ENCODE measurements at regions not wholly inside any gene's neighbourhood (a gene's known extent, or its start where the extent isn't known, plus 50 kb on each side); places are given as distances from the start of the nearest gene placed in this dataset.
"Not testable (repeated sequence)": the region's sequence is repeated elsewhere in the genome, so short reads cannot be mapped to it uniquely, and the experiment has no call there.

DNA sequence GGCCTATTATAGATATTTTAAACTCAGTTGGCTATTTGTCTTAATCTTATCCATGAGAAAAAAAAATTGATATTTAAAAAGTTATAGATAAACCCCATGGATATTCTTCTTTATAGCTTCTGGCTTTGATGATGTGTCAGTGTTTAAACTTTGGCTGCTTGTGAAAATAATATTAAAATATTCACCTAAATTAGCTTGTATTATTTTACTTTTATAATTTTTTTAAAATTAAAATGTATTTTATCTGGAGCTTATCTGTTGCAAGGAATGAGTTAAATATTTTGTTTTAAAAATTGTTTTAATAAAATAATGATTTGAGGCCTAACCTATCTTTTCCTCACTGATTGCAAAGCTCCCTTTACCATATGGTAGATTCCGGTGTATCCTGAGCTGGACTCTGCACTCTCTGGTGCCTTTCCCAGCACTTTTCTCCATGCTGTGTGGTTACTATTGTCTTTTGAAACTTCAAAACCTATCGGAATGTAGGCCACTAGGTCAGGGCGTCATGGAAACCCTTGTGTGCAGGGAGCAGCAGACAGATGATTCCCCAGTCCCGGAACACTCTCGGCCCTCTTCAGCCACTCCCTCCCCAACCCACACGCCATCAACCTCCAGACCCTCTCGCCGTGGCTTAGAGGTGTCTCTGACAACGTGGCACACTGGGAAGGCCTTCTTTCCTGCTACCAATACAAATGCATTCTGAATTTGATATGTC, 252.3 kb upstream of the ATP10A start:
- Histone ChIP-seq H3K36me3 (replicated peaks; ENCODE audit: insufficient read depth, low read depth) (no peaks in the 10 kb centered on the region), H3K27me3 (no peaks in the 10 kb centered on the region), H2AFZ (no peak overlapping the region), H3K4me2 (no peak overlapping the region), H3K9me3 (ENCODE audit: low read depth) (no peaks in the 10 kb centered on the region), H3K9me2 (replicated peaks; ENCODE audit: insufficient read depth) (no peaks in the 10 kb centered on the region), H3K4me1 (ENCODE audit: insufficient read depth) (no peaks in the 10 kb centered on the region), H4K20me1 (ENCODE audit: insufficient read depth, poor library complexity, severe bottlenecking) (no peaks in the 10 kb centered on the region), H3K27ac (no peak overlapping the region), H3K79me2 (no peaks in the 10 kb centered on the region), H3K4me3 (no peak overlapping the region)
- 65% methylated on average over 9 of the region's 9 CpGs for WGBS (ENCODE audit: low lambda C conversion rate, missing lambda C conversion rate)
- no peak for DNase-seq (ENCODE audit: low spot score)
- no peak for TF ChIP-seq EZH2phosphoT487 (IDR thresholded peaks at IDR 0.05; ENCODE audit: low read depth, severe bottlenecking, unreplicated experiment)
- TF ChIP-seq, protein P1, sequence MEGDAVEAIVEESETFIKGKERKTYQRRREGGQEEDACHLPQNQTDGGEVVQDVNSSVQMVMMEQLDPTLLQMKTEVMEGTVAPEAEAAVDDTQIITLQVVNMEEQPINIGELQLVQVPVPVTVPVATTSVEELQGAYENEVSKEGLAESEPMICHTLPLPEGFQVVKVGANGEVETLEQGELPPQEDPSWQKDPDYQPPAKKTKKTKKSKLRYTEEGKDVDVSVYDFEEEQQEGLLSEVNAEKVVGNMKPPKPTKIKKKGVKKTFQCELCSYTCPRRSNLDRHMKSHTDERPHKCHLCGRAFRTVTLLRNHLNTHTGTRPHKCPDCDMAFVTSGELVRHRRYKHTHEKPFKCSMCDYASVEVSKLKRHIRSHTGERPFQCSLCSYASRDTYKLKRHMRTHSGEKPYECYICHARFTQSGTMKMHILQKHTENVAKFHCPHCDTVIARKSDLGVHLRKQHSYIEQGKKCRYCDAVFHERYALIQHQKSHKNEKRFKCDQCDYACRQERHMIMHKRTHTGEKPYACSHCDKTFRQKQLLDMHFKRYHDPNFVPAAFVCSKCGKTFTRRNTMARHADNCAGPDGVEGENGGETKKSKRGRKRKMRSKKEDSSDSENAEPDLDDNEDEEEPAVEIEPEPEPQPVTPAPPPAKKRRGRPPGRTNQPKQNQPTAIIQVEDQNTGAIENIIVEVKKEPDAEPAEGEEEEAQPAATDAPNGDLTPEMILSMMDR (IDR thresholded peaks at IDR 0.05; ENCODE audit: poor library complexity), result no peak
- TF ChIP-seq EZH2 (IDR thresholded peaks at IDR 0.05; ENCODE audit: borderline replicate concordance), result no peak

DNA sequence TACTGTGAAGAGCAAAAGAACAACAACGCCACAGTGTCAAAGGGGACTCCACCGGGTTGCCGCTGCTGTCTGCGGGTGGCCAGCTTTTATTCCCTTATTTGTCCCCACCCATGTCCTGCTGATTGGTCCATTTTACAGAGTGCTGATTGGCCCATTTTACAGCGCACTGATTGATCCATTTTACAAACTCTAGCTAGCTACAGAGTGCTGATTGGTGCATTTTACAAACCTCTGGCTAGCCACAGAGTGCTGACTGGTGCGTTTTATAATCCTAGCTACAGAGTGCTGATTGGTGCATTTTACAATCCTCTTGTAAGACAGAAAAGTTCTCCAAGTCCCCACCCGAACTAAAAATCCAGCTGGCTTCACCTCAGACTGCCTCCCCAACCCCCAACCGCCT, 251.0 kb upstream of the ATP10A start:
- H3K79me2 ChIP-seq; H3K9me3 ChIP-seq (ENCODE audit: low read depth); H3K36me3 ChIP-seq (replicated peaks; ENCODE audit: insufficient read depth, low read depth); H3K4me3 ChIP-seq; DNase-seq (ENCODE audit: low spot score); H3K27me3 ChIP-seq; H3K9me2 ChIP-seq (replicated peaks; ENCODE audit: insufficient read depth); H4K20me1 ChIP-seq (ENCODE audit: insufficient read depth, poor library complexity, severe bottlenecking); H3K4me2 ChIP-seq; H3K4me1 ChIP-seq (ENCODE audit: insufficient read depth); H2AFZ ChIP-seq; H3K27ac ChIP-seq: not testable (repeated sequence)
- 92% methylated on average over 8 of the region's 8 CpGs for WGBS (ENCODE audit: low lambda C conversion rate, missing lambda C conversion rate)

DNA sequence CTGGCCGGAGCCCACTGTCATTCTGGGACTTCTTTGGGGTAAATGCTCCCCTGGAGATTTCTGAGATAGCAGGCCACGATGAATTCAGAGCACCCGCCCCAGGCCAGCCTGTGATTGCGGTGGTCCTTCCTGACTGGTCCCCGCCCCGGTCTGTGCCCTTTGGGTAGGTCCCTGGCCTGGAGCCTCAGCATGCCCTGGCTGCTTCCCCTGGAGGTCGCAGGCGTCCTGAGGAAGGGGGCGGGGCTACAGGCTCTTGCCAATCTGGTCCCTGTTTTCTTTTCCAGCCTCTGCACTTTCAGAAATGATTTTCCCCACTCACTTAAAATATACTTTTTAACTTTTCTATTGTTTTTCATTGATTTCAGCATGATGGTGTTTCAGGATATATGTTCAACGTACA, 250.2 kb upstream of the ATP10A start:
- TF ChIP-seq EZH2phosphoT487 (IDR thresholded peaks at IDR 0.05; ENCODE audit: low read depth, severe bottlenecking, unreplicated experiment) (no peak), EZH2 (IDR thresholded peaks at IDR 0.05; ENCODE audit: borderline replicate concordance) (no peak)
- TF ChIP-seq, protein P1 (IDR thresholded peaks at IDR 0.05; ENCODE audit: poor library complexity), result no peak

DNA sequence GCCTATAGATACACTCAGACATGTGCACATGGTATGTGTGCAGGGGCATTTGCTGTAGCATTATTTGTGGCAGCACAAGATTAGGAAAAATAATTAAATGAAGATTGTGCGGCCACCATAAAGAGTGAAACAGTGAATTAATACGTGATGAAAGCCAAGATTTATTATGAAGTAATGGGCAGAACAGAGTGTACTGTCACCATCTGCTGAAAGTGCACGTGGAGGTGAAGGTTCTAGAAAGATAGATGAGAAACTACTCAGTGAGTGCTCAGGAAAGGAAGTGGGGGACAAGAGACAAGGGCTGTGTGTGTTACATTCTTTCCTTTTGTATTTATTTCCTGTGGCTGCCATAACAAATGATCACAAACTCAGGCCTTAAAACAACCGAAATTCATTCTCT, 246.1 kb upstream of the ATP10A start:
- TF ChIP-seq EZH2phosphoT487 (IDR thresholded peaks at IDR 0.05; ENCODE audit: low read depth, severe bottlenecking, unreplicated experiment) (no peak), EZH2 (IDR thresholded peaks at IDR 0.05; ENCODE audit: borderline replicate concordance) (no peak)
- TF ChIP-seq, protein P1 (IDR thresholded peaks at IDR 0.05; ENCODE audit: poor library complexity), result no peak
- WGBS (ENCODE audit: low lambda C conversion rate, missing lambda C conversion rate), result 91% methylated on average over 4 of the region's 4 CpGs
- H4K20me1 ChIP-seq (ENCODE audit: insufficient read depth, poor library complexity, severe bottlenecking), result no peaks in the 10 kb centered on the region
- H3K4me3 ChIP-seq, result no peak overlapping the region
- H2AFZ ChIP-seq, result no peak overlapping the region
- no peaks in the 10 kb centered on the region for H3K79me2 ChIP-seq
- no peak overlapping the region for H3K27ac ChIP-seq
- DNase-seq (ENCODE audit: low spot score), result no peak
- no peaks in the 10 kb centered on the region for H3K27me3 ChIP-seq
- H3K9me2 ChIP-seq (replicated peaks; ENCODE audit: insufficient read depth), result no peaks in the 10 kb centered on the region
- no peak overlapping the region for H3K4me2 ChIP-seq
- H3K36me3 ChIP-seq (replicated peaks; ENCODE audit: insufficient read depth, low read depth), result no peaks in the 10 kb centered on the region
- H3K4me1 ChIP-seq (ENCODE audit: insufficient read depth), result no peaks in the 10 kb centered on the region
- no peaks in the 10 kb centered on the region for H3K9me3 ChIP-seq (ENCODE audit: low read depth)

More for the DNA sequence above, 250.2 kb upstream of the ATP10A start:
- Histone ChIP-seq H3K36me3 (replicated peaks; ENCODE audit: insufficient read depth, low read depth) (no peaks in the 10 kb centered on the region), H3K79me2 (no peaks in the 10 kb centered on the region), H3K4me1 (ENCODE audit: insufficient read depth) (no peaks in the 10 kb centered on the region), H3K4me3 (no peak overlapping the region), H3K27ac (no peak overlapping the region), H3K9me2 (replicated peaks; ENCODE audit: insufficient read depth) (no peaks in the 10 kb centered on the region), H3K4me2 (no peak overlapping the region), H3K9me3 (ENCODE audit: low read depth) (no peaks in the 10 kb centered on the region), H2AFZ (no peak overlapping the region), H3K27me3 (no peaks in the 10 kb centered on the region), H4K20me1 (ENCODE audit: insufficient read depth, poor library complexity, severe bottlenecking) (no peaks in the 10 kb centered on the region)
- DNase-seq (ENCODE audit: low spot score), result no peak
- 88% methylated on average over 10 of the region's 10 CpGs for WGBS (ENCODE audit: low lambda C conversion rate, missing lambda C conversion rate)

All from hepatocyte (in vitro differentiated cells).